K562 (cell line): ENCODE measurements at regions not wholly inside any gene's neighbourhood (a gene's known extent, or its start where the extent isn't known, plus 50 kb on each side); places are given as distances from the start of the nearest gene placed in this dataset.

ENCODE experiments used
- ATAC-seq: fragments of 200-7000 bp; cut with Tn5 transposase; 3 replicates; pipeline ENCODE4 v1.9.1; 2020; ENCODE audit warnings: moderate library complexity
- BruUV-seq: library from RNA; stranded (reverse); fragments of 400-500 nt; replicated peaks from 2 replicates; lab custom pipeline; 2021; lab: Mats Ljungman, UMichigan
- CTCF ChIA-PET: fragments of 300-600 bp; formaldehyde crosslinking; extraction: SDS; loops from one replicate; lab custom pipeline; 2021; ENCODE audit warnings: low intra/inter-chr PET ratio; lab: Yijun Ruan, JAX
- POLR2A ChIA-PET: fragments of 300-600, 350-650 bp; sonication (Branson Sonifier 250); formaldehyde crosslinking; extraction: SDS; loops from one replicate; lab custom pipeline; 2021; ENCODE audit warnings: antibody characterized with exemption, inconsistent platforms; lab: Yijun Ruan, JAX
- DNase-seq, 4 experiments: peaks; one replicate each; pipeline versions ENCODE4 v3.0.0 to v3.0.0-alpha.2; 2011 to 2018; ENCODE audit warnings: low spot score in 3 of 4, mixed read lengths in 3 of 4; ENCODE audit errors: extremely low read depth in 1 of 4
- FAIRE-seq: peaks from 2 replicates; lab custom pipeline; 2011; peaks lifted over from hg19 to GRCh38; lab: Jason Lieb, UNC
- H2AFZ ChIP-seq: 2 replicates; pipeline ENCODE4 v1.6.0; 2011; ENCODE audit warnings: low read depth, low read length, control low read depth, inconsistent platforms
- H3K27ac ChIP-seq: fragments of 200-600 bp; 3 replicates; pipeline ENCODE4 v1.8.0; 2011; ENCODE audit warnings: low read depth, mild to moderate bottlenecking, control low read depth, inconsistent platforms, low read length, moderate library complexity, mixed read lengths; ENCODE audit errors: extremely low read depth
- H3K27me3 ChIP-seq, 2 experiments: fragments of 300-600 bp in 1 of 2; 2 replicates in 1 of 2; 3 replicates in 1 of 2; pipeline versions ENCODE4 v1.6.0 to v1.8.0; 2011; ENCODE audit warnings: inconsistent platforms in 2 of 2, low read length in 2 of 2, mild to moderate bottlenecking in 1 of 2, mixed read lengths in 1 of 2, moderate library complexity in 1 of 2; ENCODE audit not compliant: control insufficient read depth in 2 of 2, insufficient read depth in 2 of 2
- H3K36me3 ChIP-seq: fragments of 300-600 bp; 3 replicates; pipeline ENCODE4 v1.8.0; 2011; ENCODE audit warnings: mild to moderate bottlenecking, low read length, inconsistent platforms; ENCODE audit not compliant: control insufficient read depth, insufficient read depth
- H3K4me1 ChIP-seq, 2 experiments: fragments of 200-600 bp in 1 of 2; replicated peaks in 1 of 2; 2 replicates in 1 of 2; 3 replicates in 1 of 2; pipeline versions ENCODE4 v1.5.1 to v1.8.0; 2011; ENCODE audit warnings: inconsistent platforms in 2 of 2, low read length in 2 of 2, mild to moderate bottlenecking in 1 of 2, mixed read lengths in 1 of 2, moderate library complexity in 1 of 2; ENCODE audit not compliant: control insufficient read depth in 2 of 2, insufficient read depth in 2 of 2
- H3K4me2 ChIP-seq: 2 replicates; pipeline ENCODE4 v1.6.1; 2011; ENCODE audit warnings: low read length, control low read depth, inconsistent platforms, mixed read lengths; ENCODE audit not compliant: insufficient read depth
- H3K4me3 ChIP-seq: fragments of 200-600 bp; sonication (generic), shearing (Covaris generic); 2 replicates; pipeline ENCODE4 v1.5.1; 2016; ENCODE audit warnings: control low read depth, inconsistent platforms
- H3K79me2 ChIP-seq: fragments of 200-600 bp; 3 replicates; pipeline ENCODE4 v1.8.0; 2011; ENCODE audit warnings: low read length, inconsistent platforms; ENCODE audit not compliant: control insufficient read depth, insufficient read depth
- H3K9ac ChIP-seq, 2 experiments: 2 replicates each; pipeline versions ENCODE4 v1.6.0 to v1.6.1; 2011; ENCODE audit warnings: low read depth in 2 of 2, low read length in 2 of 2, control low read depth in 1 of 2, inconsistent platforms in 1 of 2, mild to moderate bottlenecking in 1 of 2, mixed read lengths in 1 of 2; ENCODE audit not compliant: insufficient read depth in 1 of 2
- H3K9me1 ChIP-seq: one replicate; pipeline ENCODE4 v1.6.0; 2011; ENCODE audit warnings: inconsistent platforms, mild to moderate bottlenecking, low read length, moderate library complexity; ENCODE audit not compliant: control insufficient read depth, insufficient read depth
- H3K9me3 ChIP-seq: replicated peaks from 2 replicates; pipeline ENCODE4 v1.5.1; 2011; ENCODE audit warnings: low read depth, low read length, inconsistent platforms; ENCODE audit not compliant: control insufficient read depth, insufficient read depth
- H4K20me1 ChIP-seq: replicated peaks from 2 replicates; pipeline ENCODE4 v1.6.1; 2011; ENCODE audit warnings: low read length, inconsistent platforms, mixed read lengths; ENCODE audit not compliant: control insufficient read depth, insufficient read depth
- CBFA2T2 ChIP-seq: fragments of 450-650 bp; conservative IDR thresholded peaks from 2 replicates; pipeline ENCODE4 v1.6.1; 2017; ENCODE audit warnings: mild to moderate bottlenecking
- EHMT2 ChIP-seq: fragments of 450-650 bp; IDR thresholded peaks from 2 replicates; pipeline ENCODE4 v1.6.1; 2018; ENCODE audit warnings: antibody characterized with exemption
- HIVEP1 ChIP-seq: fragments of 250-450 bp; sonication (Bioruptor Pico); IDR thresholded peaks from 2 replicates; pipeline ENCODE4 v1.4.0; 2020; ENCODE audit warnings: mild to moderate bottlenecking
- LEF1 ChIP-seq: fragments of 450-650 bp; IDR thresholded peaks from 2 replicates; pipeline ENCODE4 v1.6.1; 2016; ENCODE audit warnings: mild to moderate bottlenecking
- RNF2 ChIP-seq: sonication (generic); IDR thresholded peaks from 2 replicates; pipeline ENCODE4 v1.6.1; 2016
- ZKSCAN3 ChIP-seq: fragments of 250-450 bp; sonication (Bioruptor Pico); IDR thresholded peaks from 2 replicates; pipeline ENCODE4 v1.4.0; 2020
- ZNF778 ChIP-seq: fragments of 450-650 bp; formaldehyde crosslinking; IDR thresholded peaks from 2 replicates; pipeline ENCODE4 v1.4.0; 2020; ENCODE audit warnings: mild to moderate bottlenecking, moderate library complexity
- WGBS: fragments of 100-300 bp; shearing (Covaris generic); methylation state at CpG from one replicate; pipeline ENCODE4 v1.1.6; 2016; ENCODE audit warnings: low coverage, mixed read lengths; ENCODE audit not compliant: insufficient coverage; ENCODE audit errors: missing lambda C conversion rate; 5-methylcytosine and 5-hydroxymethylcytosine counted together
- in situ Hi-C: fragments of 300-500 bp; cut with MboI; formaldehyde crosslinking; loops from 4 replicates; pipeline ENCODE4 v1.15.0; 2018; ENCODE audit warnings: inconsistent platforms, mixed read lengths
- intact Hi-C: fragments of 100-400 bp; cut with micrococcal nuclease; formaldehyde crosslinking; loops from 2 replicates; pipeline ENCODE4 v1.14.2; 2022
- TF ChIP-seq, protein P1 (sequence below): fragments of 250-450 bp; sonication (Bioruptor Pico); IDR thresholded peaks from 2 replicates; pipeline ENCODE4 v1.8.0; 2021; ENCODE audit warnings: borderline replicate concordance, mild to moderate bottlenecking, moderate library complexity; ENCODE audit not compliant: poor library complexity, severe bottlenecking

- H3K27ac ChIP-seq, result no peak overlapping the region
- H3K27me3 ChIP-seq, result peaks cover 12 to 51% of the 10 kb centered on the region in 2 experiments
- no peaks in the 10 kb centered on the region for H3K9me3 ChIP-seq
- intact Hi-C loops (no loop called here), in situ Hi-C loops (loop anchor here (25.0 kb wide), 1 partner anchor 736 kb away; the partner anchor contains the start of genes PCSK7 and RNF214)
- H2AFZ ChIP-seq, result no peak overlapping the region
- H3K79me2 ChIP-seq, result no peaks in the 10 kb centered on the region
- no peaks in the 10 kb centered on the region for H3K36me3 ChIP-seq
- no peak for FAIRE-seq
- H3K4me1 ChIP-seq, result no peaks in the 10 kb centered on the region; a peak in 3 of 5 replicates
- ATAC-seq, result no peak
- TF ChIP-seq HIVEP1 (CRISPR knock-in tag), result no peak
- no peak for TF ChIP-seq CBFA2T2
- no peak for TF ChIP-seq LEF1
- TF ChIP-seq, protein P1, sequence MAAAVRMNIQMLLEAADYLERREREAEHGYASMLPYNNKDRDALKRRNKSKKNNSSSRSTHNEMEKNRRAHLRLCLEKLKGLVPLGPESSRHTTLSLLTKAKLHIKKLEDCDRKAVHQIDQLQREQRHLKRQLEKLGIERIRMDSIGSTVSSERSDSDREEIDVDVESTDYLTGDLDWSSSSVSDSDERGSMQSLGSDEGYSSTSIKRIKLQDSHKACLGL (CRISPR knock-in tag), result no peak
- TF ChIP-seq ZKSCAN3 (CRISPR knock-in tag), result no peak
- TF ChIP-seq ZNF778 (CRISPR knock-in tag), result no peak
- TF ChIP-seq RNF2, result no peak
- no peak for TF ChIP-seq EHMT2
- WGBS, result 0% methylated on average over 17 of the region's 18 CpGs
- peaks cover 3% of the 10 kb centered on the region for H3K9me1 ChIP-seq
- no peak overlapping the region for H3K4me3 ChIP-seq
- 0 out of 2 replicates have a peak, but pooled peaks cover 7% of the 10 kb centered on the region for H4K20me1 ChIP-seq
- CTCF ChIA-PET, result no interaction called here
- H3K4me2 ChIP-seq, result no peak overlapping the region
- no peak for DNase-seq
- H3K9ac ChIP-seq, result no peak overlapping the region
- no TSS peak for BruUV-seq
- POLR2A ChIA-PET, result no interaction called here
Measured at GRCh38 chr11:116500947-116501602, 271.7 kb downstream of the BUD13 start.
